ENCODE measurements at regions not wholly inside any gene's neighbourhood (a gene's known extent, or its start where the extent isn't known, plus 50 kb on each side); places are given as distances from the start of the nearest gene placed in this dataset.

GRCh38 chr13:40187324-40187795, 479.1 kb downstream of the FOXO1 start:
- no peak for TF ChIP-seq AFF4 (CRISPR knock-in tag; IDR thresholded peaks at IDR 0.05; ENCODE audit: borderline replicate concordance)
- TF ChIP-seq, protein P1, sequence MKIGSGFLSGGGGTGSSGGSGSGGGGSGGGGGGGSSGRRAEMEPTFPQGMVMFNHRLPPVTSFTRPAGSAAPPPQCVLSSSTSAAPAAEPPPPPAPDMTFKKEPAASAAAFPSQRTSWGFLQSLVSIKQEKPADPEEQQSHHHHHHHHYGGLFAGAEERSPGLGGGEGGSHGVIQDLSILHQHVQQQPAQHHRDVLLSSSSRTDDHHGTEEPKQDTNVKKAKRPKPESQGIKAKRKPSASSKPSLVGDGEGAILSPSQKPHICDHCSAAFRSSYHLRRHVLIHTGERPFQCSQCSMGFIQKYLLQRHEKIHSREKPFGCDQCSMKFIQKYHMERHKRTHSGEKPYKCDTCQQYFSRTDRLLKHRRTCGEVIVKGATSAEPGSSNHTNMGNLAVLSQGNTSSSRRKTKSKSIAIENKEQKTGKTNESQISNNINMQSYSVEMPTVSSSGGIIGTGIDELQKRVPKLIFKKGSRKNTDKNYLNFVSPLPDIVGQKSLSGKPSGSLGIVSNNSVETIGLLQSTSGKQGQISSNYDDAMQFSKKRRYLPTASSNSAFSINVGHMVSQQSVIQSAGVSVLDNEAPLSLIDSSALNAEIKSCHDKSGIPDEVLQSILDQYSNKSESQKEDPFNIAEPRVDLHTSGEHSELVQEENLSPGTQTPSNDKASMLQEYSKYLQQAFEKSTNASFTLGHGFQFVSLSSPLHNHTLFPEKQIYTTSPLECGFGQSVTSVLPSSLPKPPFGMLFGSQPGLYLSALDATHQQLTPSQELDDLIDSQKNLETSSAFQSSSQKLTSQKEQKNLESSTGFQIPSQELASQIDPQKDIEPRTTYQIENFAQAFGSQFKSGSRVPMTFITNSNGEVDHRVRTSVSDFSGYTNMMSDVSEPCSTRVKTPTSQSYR (CRISPR knock-in tag; IDR thresholded peaks at IDR 0.05) = no peak
- TF ChIP-seq ELF4 (CRISPR knock-in tag; IDR thresholded peaks at IDR 0.05; ENCODE audit: low read depth) = no peak
- TF ChIP-seq, protein P2, sequence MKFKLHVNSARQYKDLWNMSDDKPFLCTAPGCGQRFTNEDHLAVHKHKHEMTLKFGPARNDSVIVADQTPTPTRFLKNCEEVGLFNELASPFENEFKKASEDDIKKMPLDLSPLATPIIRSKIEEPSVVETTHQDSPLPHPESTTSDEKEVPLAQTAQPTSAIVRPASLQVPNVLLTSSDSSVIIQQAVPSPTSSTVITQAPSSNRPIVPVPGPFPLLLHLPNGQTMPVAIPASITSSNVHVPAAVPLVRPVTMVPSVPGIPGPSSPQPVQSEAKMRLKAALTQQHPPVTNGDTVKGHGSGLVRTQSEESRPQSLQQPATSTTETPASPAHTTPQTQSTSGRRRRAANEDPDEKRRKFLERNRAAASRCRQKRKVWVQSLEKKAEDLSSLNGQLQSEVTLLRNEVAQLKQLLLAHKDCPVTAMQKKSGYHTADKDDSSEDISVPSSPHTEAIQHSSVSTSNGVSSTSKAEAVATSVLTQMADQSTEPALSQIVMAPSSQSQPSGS (CRISPR knock-in tag; IDR thresholded peaks at IDR 0.05; ENCODE audit: borderline replicate concordance, low read depth) = no peak
- no peak for TF ChIP-seq CREB1 (CRISPR knock-in tag; IDR thresholded peaks at IDR 0.05)
